ENCODE measurements at regions not wholly inside any gene's neighbourhood (a gene's known extent, or its start where the extent isn't known, plus 50 kb on each side); places are given as distances from the start of the nearest gene placed in this dataset.

GRCh38 chr12:87870493-87871460, 158.4 kb downstream of the C12orf50 start:
- DNase-seq (ENCODE audit: low read depth in 2 of 2) = peak in 1 of 2 donors; percentile 11
- TF ChIP-seq CTCF (IDR thresholded peaks at IDR 0.05; ENCODE audit: low read depth, low read length) = no peak
- no peak overlapping the region for H3K4me3 ChIP-seq (replicated peaks in 1 of 2; ENCODE audit: low read depth in 2 of 2, low read length in 2 of 2)

GRCh38 chr12:87870061-87870460, 159.1 kb downstream of the C12orf50 start:
- TF ChIP-seq CTCF (IDR thresholded peaks at IDR 0.05; ENCODE audit: low read depth, low read length) = no peak
- peak in 1 of 2 donors; percentile 25 for DNase-seq (ENCODE audit: low read depth in 2 of 2)
- H3K4me3 ChIP-seq (replicated peaks in 1 of 2; ENCODE audit: low read depth in 2 of 2, low read length in 2 of 2) = no peak overlapping the region

- no peak overlapping the region for H3K4me3 ChIP-seq (replicated peaks in 1 of 2; ENCODE audit: low read depth in 2 of 2, low read length in 2 of 2)
- DNase-seq (ENCODE audit: low read depth in 2 of 2) = peak; percentile 25 to 26
- TF ChIP-seq CTCF (IDR thresholded peaks at IDR 0.05; ENCODE audit: low read depth, low read length) = peak; percentile 44
Measured at GRCh38 chr12:87866578-87867292, 162.5 kb downstream of the C12orf50 start.

- no peak for TF ChIP-seq CTCF (IDR thresholded peaks at IDR 0.05; ENCODE audit: low read depth, low read length)
- H3K4me3 ChIP-seq (replicated peaks in 1 of 2; ENCODE audit: low read depth in 2 of 2, low read length in 2 of 2) = no peak overlapping the region
- no peak for DNase-seq (ENCODE audit: low read depth in 2 of 2)
Measured at GRCh38 chr12:87861791-87862190, 167.4 kb downstream of the C12orf50 start.

- TF ChIP-seq CTCF (IDR thresholded peaks at IDR 0.05; ENCODE audit: low read depth, low read length) = no peak
- no peak for DNase-seq (ENCODE audit: low read depth in 2 of 2)
- no peak overlapping the region for H3K4me3 ChIP-seq (replicated peaks in 1 of 2; ENCODE audit: low read depth in 2 of 2, low read length in 2 of 2)
Measured at GRCh38 chr12:87853448-87854003, 175.7 kb downstream of the C12orf50 start.

GRCh38 chr12:87849074-87849473, 180.1 kb downstream of the C12orf50 start:
- no peak for TF ChIP-seq CTCF (IDR thresholded peaks at IDR 0.05; ENCODE audit: low read depth, low read length)
- no peak for DNase-seq (ENCODE audit: low read depth in 2 of 2)
- no peak overlapping the region for H3K4me3 ChIP-seq (replicated peaks in 1 of 2; ENCODE audit: low read depth in 2 of 2, low read length in 2 of 2)
